ENCODE measurements at regions not wholly inside any gene's neighbourhood (a gene's known extent, or its start where the extent isn't known, plus 50 kb on each side); places are given as distances from the start of the nearest gene placed in this dataset.

DNA sequence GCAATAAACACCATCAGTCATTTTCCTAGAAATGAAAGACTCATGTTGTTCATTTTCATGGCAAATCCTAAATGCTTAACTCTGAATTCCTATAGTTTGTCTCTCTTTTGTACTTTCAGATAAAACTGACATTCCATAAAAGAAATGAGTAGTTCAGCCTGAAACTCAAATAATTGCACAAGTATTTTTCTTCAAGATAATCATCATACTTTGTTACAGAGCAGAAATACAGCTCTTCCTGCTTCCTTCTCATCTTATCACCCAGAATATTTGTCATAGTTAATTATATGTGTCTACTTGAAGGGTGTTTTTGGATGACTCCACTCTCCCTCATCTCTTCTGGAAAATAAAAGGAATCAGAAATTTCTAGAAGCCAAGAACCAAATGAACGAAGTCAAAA is 141.1 kb downstream of the HNMT start:
- no peaks in the 10 kb centered on the region for H3K79me2 ChIP-seq (ENCODE audit: insufficient read depth, low read length)
- no CpG with 5 or more reads among the region's 1 CpG for WGBS (ENCODE audit: extremely low coverage, insufficient read length, low lambda C conversion rate)
- no peak overlapping the region for H3K27ac ChIP-seq (ENCODE audit: insufficient read length, low read depth, low read length)
- H3K9ac ChIP-seq (ENCODE audit: extremely low read depth, insufficient read length, low read length), result no peak overlapping the region
- H2BK120ac ChIP-seq (ENCODE audit: low read depth, low read length, poor library complexity, severe bottlenecking), result no peak overlapping the region
- H3T11ph ChIP-seq (ENCODE audit: low read length), result no peak overlapping the region
- H2BK15ac ChIP-seq (ENCODE audit: low read depth, low read length), result no peak overlapping the region
- Mint-ChIP-seq H3K27me3 (ENCODE audit: low read depth) (no peaks in the 10 kb centered on the region), H3K27ac (no peak overlapping the region), H3K9me3 (no peaks in the 10 kb centered on the region; a peak in 2 of 5 replicates), H3K4me3 (no peak overlapping the region), H3K36me3 (ENCODE audit: insufficient read depth in 1 of 3, low read depth in 3 of 3) (no peaks in the 10 kb centered on the region), H3K4me1 (peaks cover 3 to 6% of the 10 kb centered on the region in 2 experiments)
- H4K5ac ChIP-seq (ENCODE audit: insufficient read length, low read depth, low read length), result no peak overlapping the region
- no peaks in the 10 kb centered on the region for H3K23me2 ChIP-seq (ENCODE audit: insufficient read length, low read depth, low read length, poor library complexity, severe bottlenecking)
- no peak overlapping the region for H3K4me2 ChIP-seq (ENCODE audit: insufficient read depth, insufficient read length, low read length)
- H4K8ac ChIP-seq (replicated peaks; ENCODE audit: insufficient read length, low read depth, low read length), result no peak overlapping the region
- H3K27me3 ChIP-seq (ENCODE audit: insufficient read depth, low read length), result no peaks in the 10 kb centered on the region
- H2BK20ac ChIP-seq (ENCODE audit: low read depth, low read length, poor library complexity, severe bottlenecking), result no peak overlapping the region
- no peak overlapping the region for H3K4ac ChIP-seq (ENCODE audit: low read depth, low read length)
- H2BK12ac ChIP-seq (ENCODE audit: insufficient read length, low read depth, low read length), result no peak overlapping the region
- no peak overlapping the region for H3K18ac ChIP-seq (ENCODE audit: insufficient read length, low read depth, low read length)
- no peak overlapping the region for H3K56ac ChIP-seq (ENCODE audit: insufficient read length, low read depth, low read length)
- no peak overlapping the region for H2AFZ ChIP-seq (ENCODE audit: low read length)
- TF ChIP-seq, protein P1, sequence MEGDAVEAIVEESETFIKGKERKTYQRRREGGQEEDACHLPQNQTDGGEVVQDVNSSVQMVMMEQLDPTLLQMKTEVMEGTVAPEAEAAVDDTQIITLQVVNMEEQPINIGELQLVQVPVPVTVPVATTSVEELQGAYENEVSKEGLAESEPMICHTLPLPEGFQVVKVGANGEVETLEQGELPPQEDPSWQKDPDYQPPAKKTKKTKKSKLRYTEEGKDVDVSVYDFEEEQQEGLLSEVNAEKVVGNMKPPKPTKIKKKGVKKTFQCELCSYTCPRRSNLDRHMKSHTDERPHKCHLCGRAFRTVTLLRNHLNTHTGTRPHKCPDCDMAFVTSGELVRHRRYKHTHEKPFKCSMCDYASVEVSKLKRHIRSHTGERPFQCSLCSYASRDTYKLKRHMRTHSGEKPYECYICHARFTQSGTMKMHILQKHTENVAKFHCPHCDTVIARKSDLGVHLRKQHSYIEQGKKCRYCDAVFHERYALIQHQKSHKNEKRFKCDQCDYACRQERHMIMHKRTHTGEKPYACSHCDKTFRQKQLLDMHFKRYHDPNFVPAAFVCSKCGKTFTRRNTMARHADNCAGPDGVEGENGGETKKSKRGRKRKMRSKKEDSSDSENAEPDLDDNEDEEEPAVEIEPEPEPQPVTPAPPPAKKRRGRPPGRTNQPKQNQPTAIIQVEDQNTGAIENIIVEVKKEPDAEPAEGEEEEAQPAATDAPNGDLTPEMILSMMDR (conservative IDR thresholded peaks at IDR 0.05), result no peak
- no peak overlapping the region for H2BK5ac ChIP-seq (ENCODE audit: insufficient read length, low read length)
- H3K4me1 ChIP-seq (ENCODE audit: insufficient read depth, low read length), result no peaks in the 10 kb centered on the region
- no peak for DNase-seq
- H2AK5ac ChIP-seq (ENCODE audit: insufficient read length, low read length), result no peak overlapping the region
- H4K91ac ChIP-seq (ENCODE audit: insufficient read length, low read depth, low read length), result no peak overlapping the region
- H4K20me1 ChIP-seq (ENCODE audit: control insufficient read depth, insufficient read depth, insufficient read length), result no peaks in the 10 kb centered on the region
- H3K23ac ChIP-seq (ENCODE audit: insufficient read length, low read depth, low read length), result no peak overlapping the region
- no peaks in the 10 kb centered on the region for H3K9me3 ChIP-seq (ENCODE audit: control insufficient read depth, low read depth, low read length)
- H3K14ac ChIP-seq (ENCODE audit: insufficient read depth, low read length), result no peak overlapping the region
- H3K79me1 ChIP-seq (ENCODE audit: insufficient read depth, low read depth, low read length, poor library complexity, severe bottlenecking), result no peaks in the 10 kb centered on the region

Data from H9 (cell line).